IMR-90 (cell line): ENCODE measurements at regions not wholly inside any gene's neighbourhood (a gene's known extent, or its start where the extent isn't known, plus 50 kb on each side); places are given as distances from the start of the nearest gene placed in this dataset.

ENCODE experiments used
- ATAC-seq: fragments of 200-7000 bp; cut with Tn5 transposase; 2 replicates; pipeline ENCODE4 v1.9.1; 2020; ENCODE audit warnings: low read depth, mild to moderate bottlenecking, moderate library complexity
- BruUV-seq: library from RNA; stranded (reverse); fragments of 400-500 nt; replicated peaks from 2 replicates; lab custom pipeline; 2021; lab: Mats Ljungman, UMichigan
- CTCF ChIA-PET: fragments of 300-600 bp; formaldehyde crosslinking; extraction: SDS; loops from one replicate; lab custom pipeline; 2021; ENCODE audit warnings: antibody characterized with exemption; lab: Yijun Ruan, JAX
- POLR2A ChIA-PET: fragments of 300-600 bp; sonication (Branson Sonifier 250); formaldehyde crosslinking; loops from one replicate; lab custom pipeline; 2022; ENCODE audit warnings: antibody characterized with exemption; ENCODE audit not compliant: unreplicated experiment; lab: Charles Lee
- DNase-seq: peaks from one replicate; pipeline ENCODE4 v3.0.0; 2013
- H2AFZ ChIP-seq: replicated peaks from 2 replicates; pipeline ENCODE3; 2013; ENCODE audit warnings: low read length, mild to moderate bottlenecking; ENCODE audit not compliant: poor library complexity
- H2AK5ac ChIP-seq: 2 replicates; pipeline ENCODE4 v1.6.1; 2013; ENCODE audit warnings: low read depth, low read length, inconsistent platforms
- H2AK9ac ChIP-seq: replicated peaks from 2 replicates; pipeline ENCODE3; 2013; ENCODE audit warnings: mild to moderate bottlenecking, low read depth, low read length, moderate library complexity; ENCODE audit not compliant: poor library complexity
- H2BK120ac ChIP-seq: 2 replicates; pipeline ENCODE4 v1.6.1; 2013; ENCODE audit warnings: low read depth, low read length, inconsistent platforms
- H2BK15ac ChIP-seq: 3 replicates; pipeline ENCODE4 v1.6.1; 2013; ENCODE audit warnings: low read depth, low read length, inconsistent platforms
- H2BK20ac ChIP-seq: 2 replicates; pipeline ENCODE4 v1.6.1; 2013; ENCODE audit warnings: low read depth, mild to moderate bottlenecking, inconsistent platforms, low read length, moderate library complexity
- H2BK5ac ChIP-seq: 2 replicates; pipeline ENCODE4 v1.6.1; 2013; ENCODE audit warnings: mild to moderate bottlenecking, low read depth, low read length, inconsistent platforms; ENCODE audit not compliant: poor library complexity, severe bottlenecking
- H3K14ac ChIP-seq: replicated peaks from 2 replicates; pipeline ENCODE4 v1.6.1; 2013; ENCODE audit warnings: low read depth, low read length, inconsistent platforms
- H3K18ac ChIP-seq: 2 replicates; pipeline ENCODE4 v1.6.1; 2013; ENCODE audit warnings: low read depth, low read length, control low read depth
- H3K23ac ChIP-seq: 2 replicates; pipeline ENCODE4 v1.6.1; 2013; ENCODE audit warnings: low read depth, low read length, inconsistent platforms
- H3K27ac ChIP-seq: 2 replicates; pipeline ENCODE4 v1.5.1; 2013; ENCODE audit warnings: mild to moderate bottlenecking, control low read depth, low read length; ENCODE audit not compliant: insufficient read depth
- H3K27me3 ChIP-seq: 2 replicates; pipeline ENCODE4 v1.6.1; 2013; ENCODE audit warnings: low read length; ENCODE audit not compliant: control insufficient read depth, insufficient read depth
- H3K36me3 ChIP-seq: 2 replicates; pipeline ENCODE4 v1.6.1; 2013; ENCODE audit warnings: low read length, mixed read lengths; ENCODE audit not compliant: control insufficient read depth, insufficient read depth
- H3K4ac ChIP-seq: 2 replicates; pipeline ENCODE4 v1.6.1; 2013; ENCODE audit warnings: low read depth, low read length, inconsistent platforms
- H3K4me1 ChIP-seq: 2 replicates; pipeline ENCODE4 v1.6.1; 2013; ENCODE audit warnings: low read length, mixed read lengths; ENCODE audit not compliant: control insufficient read depth, insufficient read depth
- H3K4me2 ChIP-seq: 2 replicates; pipeline ENCODE4 v1.6.1; 2013; ENCODE audit warnings: low read depth, mild to moderate bottlenecking, control low read depth, low read length, moderate library complexity
- H3K4me3 ChIP-seq: 2 replicates; pipeline ENCODE4 v1.5.1; 2013; ENCODE audit warnings: low read depth, mild to moderate bottlenecking, control low read depth, low read length, moderate library complexity; ENCODE audit not compliant: insufficient read depth
- H3K56ac ChIP-seq: 2 replicates; pipeline ENCODE4 v1.6.1; 2013; ENCODE audit warnings: low read length, inconsistent platforms; ENCODE audit not compliant: insufficient read depth; ENCODE audit errors: extremely low read depth
- H3K79me1 ChIP-seq, 2 experiments: 2 replicates each; pipeline ENCODE4 v1.6.1; 2013; ENCODE audit warnings: low read length in 2 of 2, inconsistent platforms in 1 of 2, low read depth in 1 of 2
- H3K9ac ChIP-seq: 2 replicates; pipeline ENCODE4 v1.6.1; 2013; ENCODE audit warnings: low read depth, low read length, control low read depth
- H3K9me1 ChIP-seq: 2 replicates; pipeline ENCODE4 v1.6.1; 2013; ENCODE audit warnings: low read length, inconsistent platforms; ENCODE audit not compliant: insufficient read depth
- H3K9me3 ChIP-seq: 2 replicates; pipeline ENCODE4 v1.6.1; 2013; ENCODE audit warnings: low read length; ENCODE audit not compliant: control insufficient read depth, insufficient read depth
- H4K20me1 ChIP-seq: 2 replicates; pipeline ENCODE4 v1.6.1; 2013; ENCODE audit warnings: low read length, inconsistent platforms; ENCODE audit not compliant: insufficient read depth
- H4K5ac ChIP-seq: 2 replicates; pipeline ENCODE4 v1.6.1; 2013; ENCODE audit warnings: mild to moderate bottlenecking, low read depth, low read length, control low read depth
- H4K8ac ChIP-seq, 2 experiments: 2 replicates each; pipeline ENCODE4 v1.6.1; 2013; ENCODE audit warnings: low read depth in 2 of 2, low read length in 2 of 2, control low read depth in 1 of 2, inconsistent platforms in 1 of 2
- H4K91ac ChIP-seq: 2 replicates; pipeline ENCODE4 v1.6.1; 2013; ENCODE audit warnings: low read depth, low read length, inconsistent platforms; ENCODE audit not compliant: insufficient read depth
- BHLHE40 ChIP-seq: fragments of 150-350 bp; IDR thresholded peaks from 2 replicates; pipeline ENCODE4 v1.6.1; 2016; ENCODE audit warnings: mild to moderate bottlenecking, low read depth, low read length
- CHD1 ChIP-seq: IDR thresholded peaks from 2 replicates; pipeline ENCODE4 v1.6.1; 2012; ENCODE audit warnings: low read depth, low read length, improper control_type of control experiment
- CTCF ChIP-seq: conservative IDR thresholded peaks from 2 replicates; pipeline ENCODE4 v1.5.1; 2012; ENCODE audit warnings: mild to moderate bottlenecking, low read depth, low read length, improper control_type of control experiment
- ELK1 ChIP-seq: fragments of 150-350 bp; IDR thresholded peaks from 2 replicates; pipeline ENCODE4 v1.6.1; 2016; ENCODE audit warnings: low read depth, mild to moderate bottlenecking, low read length, moderate library complexity, borderline replicate concordance
- MAZ ChIP-seq: IDR thresholded peaks from 2 replicates; pipeline ENCODE4 v1.6.1; 2012; ENCODE audit warnings: low read depth, mild to moderate bottlenecking, low read length, improper control_type of control experiment, moderate library complexity, borderline replicate concordance
- WGBS, 2 experiments: methylation state at CpG; one replicate each; pipeline versions ENCODE4 v1.1.5 to v1.1.7; 2013; ENCODE audit warnings: missing lambda C conversion rate in 2 of 2; ENCODE audit not compliant: insufficient read length in 1 of 2; ENCODE audit errors: extremely low coverage in 2 of 2; 5-methylcytosine and 5-hydroxymethylcytosine counted together
- dilution Hi-C: fragments of 300-500 bp; cut with HindIII; formaldehyde crosslinking; loops from one replicate; pipeline ENCODE4 v1.14.3; 2018; ENCODE audit warnings: low sequenced_read_pairs; ENCODE audit not compliant: unreplicated experiment
- in situ Hi-C: fragments of 300-500 bp; cut with MboI; formaldehyde crosslinking; loops from 3 replicates; pipeline ENCODE4 v1.14.3; 2019; ENCODE audit warnings: low sequenced_read_pairs, inconsistent platforms, mixed read lengths
- intact Hi-C: fragments of 100-400 bp; cut with micrococcal nuclease; formaldehyde crosslinking; loops from 2 replicates; pipeline ENCODE4 v1.10.0; 2022

DNA sequence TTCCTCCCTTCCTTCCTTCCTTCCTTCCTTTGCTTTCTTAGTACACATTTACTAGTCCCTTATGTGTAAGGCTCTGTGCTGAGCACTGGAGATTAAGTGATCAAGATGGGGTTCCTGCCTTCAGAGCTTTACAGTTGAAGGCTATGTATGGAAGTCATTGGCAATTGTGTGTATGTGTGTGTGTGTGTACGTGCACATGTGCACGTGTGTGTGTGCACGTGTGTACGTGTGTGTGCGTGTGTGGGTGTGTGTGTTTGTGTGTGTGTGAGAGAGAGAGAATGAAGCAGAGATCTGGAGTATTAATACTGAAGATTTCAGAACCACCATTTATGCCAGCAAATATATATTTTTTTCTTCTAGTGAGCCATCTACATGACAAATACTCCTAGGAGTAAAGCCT lies 184.9 kb upstream of the NFIB start:
- BruUV-seq = no TSS peak
- DNase-seq = no peak
- Histone ChIP-seq H2BK15ac (no peak overlapping the region), H4K8ac (no peak overlapping the region), H3K4me3 (no peak overlapping the region), H3K4ac (no peak overlapping the region), H2BK5ac (no peak overlapping the region), H3K9ac (no peak overlapping the region), H3K79me1 (no peaks in the 10 kb centered on the region), H3K4me1 (no peaks in the 10 kb centered on the region), H2BK20ac (no peak overlapping the region), H3K36me3 (no peaks in the 10 kb centered on the region), H3K9me3 (no peaks in the 10 kb centered on the region), H4K20me1 (no peaks in the 10 kb centered on the region), H4K91ac (no peak overlapping the region), H3K14ac (no peak overlapping the region), H2BK120ac (no peak overlapping the region), H3K23ac (no peak overlapping the region), H3K27me3 (no peaks in the 10 kb centered on the region), H2AK5ac (no peak overlapping the region), H2AK9ac (no peak overlapping the region), H3K4me2 (no peak overlapping the region), H3K18ac (no peak overlapping the region), H3K9me1 (no peaks in the 10 kb centered on the region), H4K5ac (no peak overlapping the region), H2AFZ (no peak overlapping the region), H3K56ac (no peak overlapping the region), H3K27ac (no peak overlapping the region)
- TF ChIP-seq CTCF = no peak
- TF ChIP-seq ELK1 = no peak
- TF ChIP-seq BHLHE40 = no peak
- no peak for TF ChIP-seq MAZ
- no peak for TF ChIP-seq CHD1
- WGBS, 2 experiments = no CpG with 5 or more reads among the region's 5 CpGs
- dilution Hi-C loops (no loop called here), intact Hi-C loops (loop anchor here (10.0 kb wide), 1 partner anchor 56 kb away; no protein-coding TSS in a partner anchor), in situ Hi-C loops (no loop called here)
- POLR2A ChIA-PET = no interaction called here
- CTCF ChIA-PET = no interaction called here
- no peak for ATAC-seq
